Ishikawa (cell line): ENCODE measurements at regions not wholly inside any gene's neighbourhood (a gene's known extent, or its start where the extent isn't known, plus 50 kb on each side); places are given as distances from the start of the nearest gene placed in this dataset.

Experiments
- CEBPB ChIP-seq: IDR thresholded peaks from 2 replicates; pipeline ENCODE4 v1.6.1; 2012
- CREB1 ChIP-seq: IDR thresholded peaks from 2 replicates; pipeline ENCODE4 v1.6.1; 2012; ENCODE audit warnings: low read depth
- EGR1 ChIP-seq: IDR thresholded peaks from 2 replicates; pipeline ENCODE4 v1.6.1; 2012
- EP300 ChIP-seq: IDR thresholded peaks from 2 replicates; pipeline ENCODE4 v1.6.1; 2012; ENCODE audit warnings: borderline replicate concordance
- FOXM1 ChIP-seq: IDR thresholded peaks from 2 replicates; pipeline ENCODE4 v1.6.1; 2012; ENCODE audit warnings: low read depth, borderline replicate concordance
- MAX ChIP-seq: IDR thresholded peaks from 2 replicates; pipeline ENCODE4 v1.6.1; 2012
- NFIC ChIP-seq: IDR thresholded peaks from 2 replicates; pipeline ENCODE4 v1.6.1; 2012
- RAD21 ChIP-seq: IDR thresholded peaks from 2 replicates; pipeline ENCODE4 v1.6.1; 2012; ENCODE audit warnings: low read depth
- TAF1 ChIP-seq: IDR thresholded peaks from 2 replicates; pipeline ENCODE4 v1.6.1; 2012; ENCODE audit warnings: low read depth, mild to moderate bottlenecking
- TCF12 ChIP-seq: IDR thresholded peaks from 2 replicates; pipeline ENCODE4 v1.6.1; 2012; ENCODE audit warnings: low read depth
- TEAD4 ChIP-seq: IDR thresholded peaks from 2 replicates; pipeline ENCODE4 v1.6.1; 2012
- YY1 ChIP-seq: IDR thresholded peaks from 2 replicates; pipeline ENCODE4 v1.6.1; 2012; ENCODE audit warnings: low read depth
- ZBTB7A ChIP-seq: IDR thresholded peaks from 2 replicates; pipeline ENCODE4 v1.6.1; 2012; ENCODE audit warnings: low read depth
- TF ChIP-seq, protein P1 (sequence below): IDR thresholded peaks from 2 replicates; pipeline ENCODE4 v1.6.1; 2012
- TF ChIP-seq, protein P2 (sequence below): IDR thresholded peaks from 2 replicates; pipeline ENCODE4 v1.6.1; 2012; ENCODE audit warnings: low read depth, mild to moderate bottlenecking

DNA sequence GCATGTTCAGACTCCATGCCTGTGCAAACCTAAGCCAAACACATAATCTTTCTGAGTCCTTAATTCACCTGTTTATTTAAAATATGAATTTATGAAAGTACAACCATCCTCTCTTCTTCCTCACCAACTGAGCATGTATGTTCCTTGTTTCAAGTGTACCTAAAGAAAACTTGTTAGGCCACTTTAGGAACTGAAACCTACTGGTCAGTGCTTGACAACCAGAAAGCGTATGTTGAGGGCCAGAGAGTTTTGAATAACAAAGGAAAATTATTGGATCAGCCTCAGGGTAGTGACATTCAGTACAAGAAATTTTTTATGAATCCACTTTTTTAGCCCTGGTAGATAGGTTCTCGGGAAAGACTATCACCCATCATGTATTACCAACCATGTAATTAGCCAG, 847.6 kb upstream of the CELF4 start:
- no peak for TF ChIP-seq NFIC

- no peak for TF ChIP-seq NFIC
- no peak for TF ChIP-seq YY1
- TF ChIP-seq RAD21, result no peak
- TF ChIP-seq EGR1, result no peak
- TF ChIP-seq EP300, result no peak
- TF ChIP-seq, protein P1, sequence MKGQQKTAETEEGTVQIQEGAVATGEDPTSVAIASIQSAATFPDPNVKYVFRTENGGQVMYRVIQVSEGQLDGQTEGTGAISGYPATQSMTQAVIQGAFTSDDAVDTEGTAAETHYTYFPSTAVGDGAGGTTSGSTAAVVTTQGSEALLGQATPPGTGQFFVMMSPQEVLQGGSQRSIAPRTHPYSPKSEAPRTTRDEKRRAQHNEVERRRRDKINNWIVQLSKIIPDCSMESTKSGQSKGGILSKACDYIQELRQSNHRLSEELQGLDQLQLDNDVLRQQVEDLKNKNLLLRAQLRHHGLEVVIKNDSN, result no peak
- TF ChIP-seq MAX, result no peak
- TF ChIP-seq CREB1, result no peak
- no peak for TF ChIP-seq TCF12
- TF ChIP-seq FOXM1, result no peak
- no peak for TF ChIP-seq CEBPB
- no peak for TF ChIP-seq ZBTB7A
Measured at GRCh38 chr18:38406607-38407006, 841.0 kb upstream of the CELF4 start.

DNA sequence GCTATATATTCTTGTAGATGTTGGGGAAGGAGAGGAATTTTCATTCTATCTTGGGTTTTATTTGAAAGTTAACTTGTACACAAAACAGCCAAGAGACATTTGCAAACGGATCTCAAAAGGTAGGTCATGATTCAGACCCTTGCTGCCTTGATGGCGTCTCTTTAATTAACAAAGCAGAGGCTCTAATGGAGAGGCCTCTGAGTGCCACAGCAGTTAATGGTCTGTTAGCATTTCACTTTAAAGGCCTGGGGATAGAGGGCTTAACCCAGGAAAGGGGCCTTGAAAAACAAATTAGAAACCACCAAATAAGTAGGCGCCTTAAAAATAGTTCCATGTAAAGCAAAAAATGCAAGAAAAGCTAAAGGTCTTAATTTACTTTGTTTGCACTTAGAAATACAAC, 836.9 kb upstream of the CELF4 start:
- TF ChIP-seq RAD21, result no peak
- no peak for TF ChIP-seq TAF1
- TF ChIP-seq FOXM1, result no peak
- TF ChIP-seq CREB1, result no peak
- TF ChIP-seq NFIC, result no peak
- TF ChIP-seq EP300, result no peak
- TF ChIP-seq EGR1, result no peak
- TF ChIP-seq TCF12, result no peak
- no peak for TF ChIP-seq ZBTB7A
- TF ChIP-seq, protein P2, sequence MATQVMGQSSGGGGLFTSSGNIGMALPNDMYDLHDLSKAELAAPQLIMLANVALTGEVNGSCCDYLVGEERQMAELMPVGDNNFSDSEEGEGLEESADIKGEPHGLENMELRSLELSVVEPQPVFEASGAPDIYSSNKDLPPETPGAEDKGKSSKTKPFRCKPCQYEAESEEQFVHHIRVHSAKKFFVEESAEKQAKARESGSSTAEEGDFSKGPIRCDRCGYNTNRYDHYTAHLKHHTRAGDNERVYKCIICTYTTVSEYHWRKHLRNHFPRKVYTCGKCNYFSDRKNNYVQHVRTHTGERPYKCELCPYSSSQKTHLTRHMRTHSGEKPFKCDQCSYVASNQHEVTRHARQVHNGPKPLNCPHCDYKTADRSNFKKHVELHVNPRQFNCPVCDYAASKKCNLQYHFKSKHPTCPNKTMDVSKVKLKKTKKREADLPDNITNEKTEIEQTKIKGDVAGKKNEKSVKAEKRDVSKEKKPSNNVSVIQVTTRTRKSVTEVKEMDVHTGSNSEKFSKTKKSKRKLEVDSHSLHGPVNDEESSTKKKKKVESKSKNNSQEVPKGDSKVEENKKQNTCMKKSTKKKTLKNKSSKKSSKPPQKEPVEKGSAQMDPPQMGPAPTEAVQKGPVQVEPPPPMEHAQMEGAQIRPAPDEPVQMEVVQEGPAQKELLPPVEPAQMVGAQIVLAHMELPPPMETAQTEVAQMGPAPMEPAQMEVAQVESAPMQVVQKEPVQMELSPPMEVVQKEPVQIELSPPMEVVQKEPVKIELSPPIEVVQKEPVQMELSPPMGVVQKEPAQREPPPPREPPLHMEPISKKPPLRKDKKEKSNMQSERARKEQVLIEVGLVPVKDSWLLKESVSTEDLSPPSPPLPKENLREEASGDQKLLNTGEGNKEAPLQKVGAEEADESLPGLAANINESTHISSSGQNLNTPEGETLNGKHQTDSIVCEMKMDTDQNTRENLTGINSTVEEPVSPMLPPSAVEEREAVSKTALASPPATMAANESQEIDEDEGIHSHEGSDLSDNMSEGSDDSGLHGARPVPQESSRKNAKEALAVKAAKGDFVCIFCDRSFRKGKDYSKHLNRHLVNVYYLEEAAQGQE, result no peak
- no peak for TF ChIP-seq TEAD4
- no peak for TF ChIP-seq MAX
- TF ChIP-seq CEBPB, result no peak
- TF ChIP-seq YY1, result no peak
- TF ChIP-seq, protein P1, result no peak

DNA sequence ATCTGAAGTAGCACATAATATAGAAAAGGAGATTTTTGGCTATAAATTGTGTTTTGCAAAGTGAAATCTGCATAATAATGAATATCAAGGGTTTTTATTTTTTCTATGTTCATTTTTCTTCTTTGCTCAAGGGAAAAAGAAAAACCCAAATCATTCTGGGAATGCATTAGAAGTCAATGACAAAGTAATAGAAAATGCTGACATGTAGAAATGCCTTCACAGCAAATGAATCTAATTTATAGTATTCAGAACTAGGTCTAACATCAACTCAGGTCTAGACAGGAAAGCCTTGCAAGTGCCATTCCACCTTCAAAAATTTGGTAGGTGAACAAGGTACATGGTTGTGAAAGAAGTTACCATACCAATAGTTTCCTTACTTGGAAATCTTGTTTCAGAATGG, 831.5 kb upstream of the CELF4 start:
- TF ChIP-seq, protein P2, result no peak
- TF ChIP-seq NFIC, result no peak
- TF ChIP-seq EGR1, result no peak
- TF ChIP-seq TAF1, result no peak
- no peak for TF ChIP-seq MAX
- TF ChIP-seq ZBTB7A, result no peak
- TF ChIP-seq TCF12, result no peak

- TF ChIP-seq CREB1 (no peak), RAD21 (no peak)
- TF ChIP-seq, protein P2, result no peak
Measured at GRCh38 chr18:38386146-38386545, 820.5 kb upstream of the CELF4 start.
